Stimulated activated CD4-positive, alpha-beta T cell treated with anti-CD3 and anti-CD28 coated beads, Interleukin-4, amount 100 ng/mL, for 48 hours (primary cell): ENCODE measurements at regions not wholly inside any gene's neighbourhood (a gene's known extent, or its start where the extent isn't known, plus 50 kb on each side); places are given as distances from the start of the nearest gene placed in this dataset.

Source experiments
- DNase-seq, 2 donors: peaks; one replicate each; pipeline ENCODE4 v3.0.0-alpha.2; 2020; ENCODE audit warnings: low read depth in 2 of 2

DNA sequence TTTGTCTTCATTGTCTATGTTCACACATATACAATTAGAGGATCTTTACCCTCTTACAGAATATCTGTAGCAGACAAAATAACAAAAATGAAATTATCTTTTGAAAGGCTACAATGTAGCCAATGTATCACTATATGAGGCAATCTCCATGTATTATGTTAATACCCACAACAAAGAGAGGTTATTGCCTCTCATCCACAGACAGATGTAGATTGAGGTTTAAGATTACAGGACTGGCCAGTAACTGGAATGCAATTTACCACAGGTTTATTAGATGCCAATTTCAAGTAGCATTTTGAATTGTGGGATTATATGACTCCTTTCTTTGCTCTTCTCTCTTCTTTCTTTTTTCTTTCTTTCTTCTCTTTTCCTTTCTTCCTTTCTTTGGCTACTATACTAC, 242.6 kb downstream of the ANKRD50 start:
- DNase-seq: no peak

GRCh38 chr4:124478470-124478869, 234.1 kb downstream of the ANKRD50 start:
- DNase-seq: no peak

DNA sequence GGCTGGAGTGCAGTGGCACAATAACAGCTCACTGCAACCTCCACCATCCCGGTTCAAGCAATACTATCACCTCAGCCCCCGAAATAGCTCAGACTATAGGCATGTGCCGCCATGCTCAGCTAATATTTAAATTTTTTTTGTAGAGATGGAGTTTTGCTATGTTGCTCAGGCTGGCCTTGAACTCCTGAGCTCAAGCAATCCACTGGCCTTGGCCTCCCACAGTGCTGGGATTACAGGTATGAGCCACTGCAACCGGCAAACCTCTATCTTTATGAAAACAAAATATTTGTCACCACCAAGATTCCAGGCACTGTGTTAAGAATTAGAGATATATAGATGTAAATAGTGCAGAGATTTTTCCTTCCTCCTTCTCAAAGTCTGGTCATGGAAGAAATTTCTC, 232.5 kb downstream of the ANKRD50 start:
- no peak for DNase-seq

- DNase-seq: no peak
These were observed 231.4 kb downstream of the ANKRD50 start for GRCh38 chr4:124481123-124481522.

- DNase-seq: no peak
These were observed 229.3 kb downstream of the ANKRD50 start for GRCh38 chr4:124483048-124483906.

DNA sequence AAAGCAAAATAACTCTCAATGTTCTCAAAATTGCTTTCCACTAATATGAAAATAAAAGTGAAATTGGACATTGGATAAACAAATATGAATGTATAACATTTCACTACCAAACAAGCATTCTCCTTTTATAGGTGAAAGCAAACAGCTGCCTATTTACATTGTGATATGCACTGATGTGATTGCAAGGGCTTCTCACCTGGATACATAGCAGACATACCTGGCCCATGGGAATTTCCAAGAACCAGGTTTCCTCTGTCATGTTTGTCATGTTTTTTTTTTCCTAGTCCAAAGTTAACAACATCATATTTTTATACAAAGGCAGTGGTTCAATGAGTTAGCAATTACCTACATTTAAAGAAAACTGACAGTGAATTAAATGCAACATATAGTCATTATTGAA, 228.5 kb downstream of the ANKRD50 start:
- DNase-seq: no peak

DNA sequence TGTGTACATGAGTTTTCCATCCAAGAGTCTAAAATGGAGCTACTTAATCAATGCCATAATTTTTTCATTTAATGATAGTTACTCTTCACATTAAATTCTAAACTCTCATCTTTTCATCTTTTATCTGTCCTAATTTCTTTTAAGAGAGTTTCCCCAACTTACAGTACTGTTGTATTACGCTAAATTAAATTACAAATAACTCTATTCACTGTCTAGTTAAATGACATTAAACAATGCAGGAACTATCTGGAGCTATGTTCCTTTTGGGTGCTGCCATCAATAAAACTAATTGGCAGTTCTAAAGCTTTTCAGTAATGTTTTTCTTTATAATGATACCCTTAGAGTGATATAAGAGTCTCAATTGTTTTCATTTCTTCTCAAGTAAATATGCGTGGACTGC, 227.6 kb downstream of the ANKRD50 start:
- DNase-seq: no peak

DNA sequence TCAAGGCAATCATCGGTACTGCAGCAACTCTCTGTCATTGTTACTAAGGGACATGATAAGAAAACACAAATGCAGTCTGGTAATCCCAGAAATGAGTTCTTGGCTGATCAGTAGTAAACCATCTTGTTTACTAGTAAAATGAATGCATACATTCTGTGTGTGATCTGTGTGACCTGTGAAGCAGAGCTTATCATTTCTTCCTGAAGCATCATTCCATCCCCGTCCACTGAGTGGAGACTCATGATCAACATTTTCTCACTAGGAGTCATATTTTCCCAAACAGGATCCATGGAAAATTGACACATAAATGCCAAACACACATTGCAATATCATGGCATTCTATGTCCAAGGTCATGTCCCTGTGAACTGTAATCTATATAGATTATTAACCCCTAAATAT, 226.1 kb downstream of the ANKRD50 start:
- no peak for DNase-seq

DNA sequence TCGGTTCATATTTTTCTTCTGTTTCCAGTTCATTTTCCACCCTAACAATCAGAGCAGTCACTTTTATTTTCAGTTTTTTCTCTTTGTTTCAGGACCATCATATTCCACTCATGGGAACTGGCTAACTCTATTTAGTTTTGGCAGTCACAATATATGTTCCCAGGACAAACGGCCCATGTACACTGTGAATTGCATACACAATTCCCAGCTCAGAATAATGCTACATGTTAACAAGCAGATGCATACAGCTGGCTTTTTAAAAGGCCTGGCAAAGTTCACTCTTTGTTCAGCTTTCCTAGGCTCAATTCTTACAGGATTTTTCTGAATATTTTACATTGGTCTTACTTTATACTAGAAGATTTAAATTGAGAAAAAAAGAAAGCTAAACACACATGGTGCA, 224.9 kb downstream of the ANKRD50 start:
- no peak for DNase-seq

GRCh38 chr4:124491361-124492145, 221.0 kb downstream of the ANKRD50 start:
- DNase-seq: no peak

GRCh38 chr4:124499261-124499660, 213.3 kb downstream of the ANKRD50 start:
- DNase-seq: no peak

- no peak for DNase-seq
These were observed 211.0 kb downstream of the ANKRD50 start for GRCh38 chr4:124501576-124501975.

DNA sequence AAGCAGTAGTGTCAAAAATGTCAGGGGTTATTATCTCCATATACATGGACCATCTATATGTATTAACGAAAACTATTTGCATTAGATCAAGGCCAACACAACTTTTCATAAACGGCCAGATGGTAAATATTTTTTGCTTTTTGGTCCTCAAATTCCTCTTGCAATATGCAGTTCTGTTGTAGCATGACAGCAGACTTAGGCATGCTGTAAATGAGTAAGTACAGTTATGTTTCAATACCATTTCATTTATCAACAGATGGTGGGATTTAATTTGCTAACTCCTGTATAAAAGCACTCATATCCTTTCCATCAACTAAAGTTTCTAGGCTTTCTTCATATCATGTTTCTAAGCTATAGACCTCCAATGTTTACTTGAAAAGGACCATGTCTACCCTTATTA, 208.1 kb downstream of the ANKRD50 start:
- no peak for DNase-seq

GRCh38 chr4:124505211-124505610, 207.3 kb downstream of the ANKRD50 start:
- no peak for DNase-seq

- no peak for DNase-seq
These were observed 203.4 kb downstream of the ANKRD50 start for GRCh38 chr4:124509151-124509550.

- DNase-seq: no peak
These were observed 197.9 kb downstream of the ANKRD50 start for GRCh38 chr4:124514588-124514987.

DNA sequence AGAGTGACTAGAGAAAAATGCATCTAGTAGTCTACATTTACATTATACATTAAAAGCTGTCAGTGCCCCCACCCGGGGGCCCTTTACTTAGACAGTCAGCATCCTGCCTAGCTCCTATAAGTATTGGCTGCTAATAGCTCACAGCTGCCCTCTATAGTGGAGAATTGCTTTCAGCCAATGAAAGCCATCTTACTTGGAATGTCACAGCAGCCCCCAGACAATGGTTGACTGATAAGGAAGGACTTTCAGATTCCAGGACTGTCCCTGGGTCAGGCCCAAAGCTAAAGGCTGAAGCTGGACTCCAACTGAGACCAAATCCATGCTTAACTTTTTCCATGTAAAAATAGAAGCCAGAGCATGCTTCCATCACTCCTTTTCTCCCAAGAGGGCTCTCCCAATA, 196.9 kb downstream of the ANKRD50 start:
- DNase-seq: no peak

DNA sequence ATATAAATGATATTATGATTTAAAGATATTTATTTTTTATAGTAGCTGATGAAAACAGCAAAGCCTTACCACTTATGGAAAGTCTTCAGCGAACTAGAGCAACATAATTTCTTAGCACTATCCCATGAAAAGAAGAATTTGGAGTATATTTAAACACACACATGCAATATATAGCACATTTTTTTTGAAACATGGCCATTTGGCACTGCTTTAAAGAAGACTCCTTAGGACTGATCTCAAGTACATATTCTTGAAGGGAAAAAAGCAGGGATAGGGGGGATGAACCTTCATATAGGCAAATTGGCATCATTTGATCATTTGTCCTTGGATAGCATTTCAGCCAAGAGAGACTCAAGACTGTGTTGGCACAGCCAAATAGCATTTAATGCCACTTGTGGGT, 193.3 kb downstream of the ANKRD50 start:
- DNase-seq: no peak

GRCh38 chr4:124523816-124524215, 188.7 kb downstream of the ANKRD50 start:
- DNase-seq: no peak

DNA sequence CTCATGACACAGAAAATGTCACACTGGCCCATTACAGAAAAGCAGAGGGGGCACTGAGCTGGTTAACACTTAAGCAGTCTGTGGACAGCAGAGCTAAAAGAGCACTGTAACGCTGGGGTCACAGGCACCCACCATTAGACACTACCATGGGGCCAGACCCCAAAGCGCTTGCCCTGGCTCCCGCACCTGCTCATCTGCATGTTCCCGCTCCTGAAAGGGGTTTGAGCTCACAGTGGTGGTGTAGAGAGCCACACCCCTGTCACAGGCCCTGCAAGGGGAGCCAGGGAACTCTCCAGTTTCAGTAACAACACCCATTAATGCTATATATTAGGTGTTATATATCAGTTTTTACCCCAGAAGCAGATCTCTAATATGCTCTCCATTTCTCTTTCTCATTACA, 187.0 kb downstream of the ANKRD50 start:
- no peak for DNase-seq

DNA sequence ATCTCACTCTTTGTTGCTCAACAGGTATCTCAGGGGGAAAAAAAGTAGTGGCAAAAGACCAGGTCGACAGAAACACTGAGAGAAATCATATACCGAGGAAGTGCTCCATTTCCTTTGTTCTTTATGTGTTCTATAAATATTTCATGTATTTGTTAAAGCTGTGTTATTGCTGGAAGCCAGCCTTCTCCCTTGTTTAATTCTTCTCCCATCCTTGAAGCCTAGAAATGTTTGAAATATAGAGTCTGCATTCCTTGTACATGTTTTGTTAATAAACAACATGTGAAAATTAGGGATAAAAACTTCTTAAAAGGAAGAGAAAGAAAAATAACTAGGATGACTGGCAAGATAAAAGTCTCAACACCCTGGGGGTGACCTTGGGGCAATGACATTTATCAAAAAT, 186.2 kb downstream of the ANKRD50 start:
- no peak for DNase-seq

DNA sequence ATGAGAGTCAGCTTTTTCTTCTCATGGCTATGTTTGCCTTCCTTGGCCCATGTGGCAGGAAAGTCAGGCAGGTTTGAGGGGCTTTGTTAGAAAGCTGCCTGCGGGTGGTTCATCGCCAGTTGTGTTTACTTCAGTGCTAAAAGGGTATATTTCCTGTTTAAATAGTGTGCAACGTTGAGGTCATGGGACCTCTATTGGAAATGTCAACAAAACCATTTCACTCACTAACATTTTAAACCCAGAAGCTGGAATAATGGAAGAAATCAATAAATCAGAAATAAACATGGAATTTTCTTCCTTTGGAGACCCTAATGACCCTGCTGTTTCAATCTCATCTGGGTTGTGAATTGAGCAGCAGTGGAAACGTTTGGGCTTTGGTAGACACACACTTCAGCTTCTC, 185.8 kb downstream of the ANKRD50 start:
- DNase-seq: no peak

GRCh38 chr4:124527364-124527763, 185.2 kb downstream of the ANKRD50 start:
- DNase-seq: no peak
